Ishikawa (cell line): ENCODE measurements at regions not wholly inside any gene's neighbourhood (a gene's known extent, or its start where the extent isn't known, plus 50 kb on each side); places are given as distances from the start of the nearest gene placed in this dataset.

ENCODE experiments used
- CEBPB ChIP-seq: IDR thresholded peaks from 2 replicates; pipeline ENCODE4 v1.6.1; 2012
- EGR1 ChIP-seq: IDR thresholded peaks from 2 replicates; pipeline ENCODE4 v1.6.1; 2012
- MAX ChIP-seq: IDR thresholded peaks from 2 replicates; pipeline ENCODE4 v1.6.1; 2012
- NFIC ChIP-seq: IDR thresholded peaks from 2 replicates; pipeline ENCODE4 v1.6.1; 2012
- RAD21 ChIP-seq: IDR thresholded peaks from 2 replicates; pipeline ENCODE4 v1.6.1; 2012; ENCODE audit warnings: low read depth
- REST ChIP-seq: IDR thresholded peaks from 2 replicates; pipeline ENCODE4 v1.6.1; 2012; ENCODE audit warnings: low read depth, mild to moderate bottlenecking
- TAF1 ChIP-seq: IDR thresholded peaks from 2 replicates; pipeline ENCODE4 v1.6.1; 2012; ENCODE audit warnings: low read depth, mild to moderate bottlenecking
- TCF12 ChIP-seq: IDR thresholded peaks from 2 replicates; pipeline ENCODE4 v1.6.1; 2012; ENCODE audit warnings: low read depth

GRCh38 chr3:6182476-6182875 is 678.4 kb upstream of the GRM7 start:
- TF ChIP-seq TCF12 = no peak
- TF ChIP-seq CEBPB = no peak
- no peak for TF ChIP-seq EGR1
- no peak for TF ChIP-seq NFIC
- no peak for TF ChIP-seq RAD21
- no peak for TF ChIP-seq TAF1
- no peak for TF ChIP-seq MAX
- TF ChIP-seq REST = no peak
